KOPT-K1 (cell line): ENCODE measurements at regions not wholly inside any gene's neighbourhood (a gene's known extent, or its start where the extent isn't known, plus 50 kb on each side); places are given as distances from the start of the nearest gene placed in this dataset.

Experiments used
- H3K27ac ChIP-seq: fragments of 200-600 bp; sonication (generic); 2 replicates; pipeline ENCODE4 v1.5.1; 2016; ENCODE audit warnings: antibody characterized with exemption, mild to moderate bottlenecking, low read depth, low read length; ENCODE audit not compliant: poor library complexity, severe bottlenecking
- H3K36me3 ChIP-seq: fragments of 200-600 bp; sonication (generic); 2 replicates; pipeline ENCODE4 v1.5.1; 2017; ENCODE audit warnings: antibody characterized with exemption, mild to moderate bottlenecking, low read length, moderate library complexity; ENCODE audit not compliant: insufficient read depth
- H3K9me3 ChIP-seq: fragments of 200-600 bp; sonication (generic); 2 replicates; pipeline ENCODE4 v1.5.1; 2017; ENCODE audit warnings: antibody characterized with exemption, low read length, mild to moderate bottlenecking; ENCODE audit not compliant: insufficient read depth, poor library complexity, severe bottlenecking

DNA sequence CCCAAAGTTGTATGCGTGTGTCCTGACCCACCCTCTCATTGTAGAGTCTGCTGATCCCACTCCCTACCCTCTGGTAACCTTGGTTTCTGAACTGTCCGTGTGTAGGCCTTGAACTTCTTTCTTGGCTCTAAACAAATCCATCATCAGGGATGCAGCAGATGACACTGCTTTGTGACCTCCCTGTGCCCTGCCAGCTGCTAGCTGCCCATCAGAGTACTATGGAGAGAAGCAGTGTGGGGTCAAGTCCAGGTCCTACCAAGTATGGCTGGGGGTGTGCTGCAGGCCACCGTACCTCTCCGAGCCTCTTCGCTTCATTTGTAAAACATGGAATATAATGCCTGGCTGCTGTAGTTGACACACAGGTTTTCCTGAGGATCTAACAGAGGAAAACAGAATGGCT is 183.5 kb upstream of the RBPJ start:
- no peak overlapping the region for H3K27ac ChIP-seq
- no peaks in the 10 kb centered on the region for H3K36me3 ChIP-seq

GRCh38 chr4:26139310-26139924 is 181.4 kb upstream of the RBPJ start:
- Histone ChIP-seq H3K9me3 (no peaks in the 10 kb centered on the region), H3K27ac (no peak overlapping the region), H3K36me3 (no peaks in the 10 kb centered on the region)

More for the DNA sequence above, 183.5 kb upstream of the RBPJ start:
- H3K9me3 ChIP-seq: no peaks in the 10 kb centered on the region

- Histone ChIP-seq H3K27ac (no peak overlapping the region), H3K36me3 (no peaks in the 10 kb centered on the region), H3K9me3 (no peaks in the 10 kb centered on the region)
Measured at GRCh38 chr4:26140150-26140898, 180.5 kb upstream of the RBPJ start.

- H3K9me3 ChIP-seq: no peaks in the 10 kb centered on the region
- H3K27ac ChIP-seq: no peak overlapping the region
- no peaks in the 10 kb centered on the region for H3K36me3 ChIP-seq
Measured at GRCh38 chr4:26141051-26141721, 179.6 kb upstream of the RBPJ start.

DNA sequence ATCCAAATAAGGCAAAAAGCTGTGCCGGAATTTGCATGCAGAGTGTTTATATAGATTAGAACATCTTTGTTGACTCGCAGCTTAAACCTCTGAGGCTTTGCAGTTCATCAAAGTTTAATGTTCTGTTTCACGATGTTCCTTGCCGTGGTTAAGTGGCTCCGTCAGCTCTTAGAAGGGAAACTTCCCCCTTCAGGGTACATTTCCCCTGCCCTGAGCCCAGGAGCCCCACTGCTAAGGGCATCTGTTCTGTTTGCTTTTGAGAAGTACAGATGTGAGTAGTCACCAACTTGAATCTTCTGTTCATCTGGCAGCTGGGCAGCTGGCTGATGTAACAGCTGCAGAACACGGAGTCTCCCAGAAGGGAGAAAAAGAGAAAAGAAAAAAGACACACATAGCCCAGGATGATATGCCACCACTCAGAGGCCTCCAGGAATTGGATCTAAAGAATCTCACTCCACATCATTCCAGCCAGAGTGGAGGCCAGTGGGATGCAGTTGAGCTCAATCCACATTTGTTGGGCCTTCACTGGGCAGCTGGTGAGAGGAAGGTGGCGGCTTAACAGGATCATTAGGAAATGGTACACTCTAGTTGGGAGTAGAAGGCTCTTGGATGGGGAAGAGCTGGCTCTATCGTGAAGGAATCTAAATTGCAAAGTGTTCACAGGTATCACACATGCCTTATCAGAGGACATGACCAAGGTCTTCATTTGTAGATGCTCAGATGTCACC is 178.7 kb upstream of the RBPJ start:
- Histone ChIP-seq H3K36me3 (no peaks in the 10 kb centered on the region), H3K9me3 (peaks cover 3% of the 10 kb centered on the region), H3K27ac (no peak overlapping the region)

GRCh38 chr4:26144526-26145155 is 176.2 kb upstream of the RBPJ start:
- Histone ChIP-seq H3K36me3 (no peaks in the 10 kb centered on the region), H3K9me3 (peaks cover 3% of the 10 kb centered on the region), H3K27ac (no peak overlapping the region)

DNA sequence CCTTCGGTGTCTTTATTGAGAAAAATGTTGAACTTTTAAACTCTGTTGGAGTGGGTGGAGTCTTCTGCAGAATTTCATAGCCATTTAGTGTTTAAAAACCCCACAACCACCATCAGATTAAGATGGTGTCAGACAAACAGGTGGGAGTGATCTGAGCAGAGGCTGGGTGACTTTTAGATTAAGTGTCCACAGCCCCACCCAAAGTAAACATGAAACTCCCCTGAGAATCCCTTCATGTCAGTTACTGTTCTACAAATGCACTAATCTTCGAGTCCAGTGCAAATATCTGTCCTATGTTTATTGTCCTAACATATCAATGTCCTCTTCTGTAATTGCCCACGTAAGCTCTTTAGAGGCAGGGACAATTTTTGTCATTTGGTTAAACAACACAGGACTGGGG is 175.6 kb upstream of the RBPJ start:
- H3K27ac ChIP-seq: no peak overlapping the region
- H3K36me3 ChIP-seq: no peaks in the 10 kb centered on the region

DNA sequence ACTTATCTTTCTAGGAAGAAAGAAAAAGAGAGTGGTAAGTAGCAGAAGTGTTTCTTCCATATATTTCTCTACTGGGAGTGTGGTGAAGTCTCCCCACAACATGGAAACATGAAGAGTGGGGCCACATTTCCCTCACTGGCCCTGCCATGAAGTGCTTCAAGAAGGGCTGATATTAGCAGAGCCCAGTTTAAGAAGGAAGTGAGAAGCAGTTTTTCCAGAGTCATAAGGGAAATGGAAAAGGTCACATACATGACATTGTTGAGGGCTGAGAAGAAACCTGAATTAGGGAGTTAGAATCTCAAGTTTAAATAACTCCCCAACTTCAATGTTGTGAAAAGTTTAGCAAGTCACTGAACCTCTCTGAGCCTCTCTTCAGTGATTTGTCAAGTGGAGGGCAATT is 171.9 kb upstream of the RBPJ start:
- H3K9me3 ChIP-seq: peaks cover 3% of the 10 kb centered on the region
- H3K36me3 ChIP-seq: no peaks in the 10 kb centered on the region
- H3K27ac ChIP-seq: no peak overlapping the region

More for the DNA sequence above, 175.6 kb upstream of the RBPJ start:
- peaks cover 3% of the 10 kb centered on the region for H3K9me3 ChIP-seq

GRCh38 chr4:26150948-26151347 is 169.9 kb upstream of the RBPJ start:
- Histone ChIP-seq H3K9me3 (peaks cover 3% of the 10 kb centered on the region), H3K36me3 (no peaks in the 10 kb centered on the region), H3K27ac (no peak overlapping the region)

DNA sequence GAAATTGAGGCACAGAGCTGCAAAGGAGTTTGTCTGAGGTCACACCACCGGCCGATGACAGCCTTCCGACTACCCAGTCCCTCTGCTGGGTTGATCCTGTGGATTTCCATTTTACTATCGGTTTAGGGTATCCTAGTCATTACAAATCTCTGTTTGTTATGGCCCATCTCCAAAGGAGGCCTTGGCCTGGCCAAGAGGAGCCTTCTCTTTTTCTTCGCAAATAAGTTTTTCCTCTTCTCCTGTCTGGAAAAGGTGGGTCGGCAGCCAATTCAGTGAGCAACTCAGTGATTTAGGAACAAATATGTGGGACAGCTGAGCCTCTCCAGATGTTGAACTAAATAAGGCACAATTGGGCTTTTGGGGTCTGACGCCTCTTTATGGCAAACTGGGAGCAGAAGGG is 169.2 kb upstream of the RBPJ start:
- H3K36me3 ChIP-seq: no peaks in the 10 kb centered on the region
- no peak overlapping the region for H3K27ac ChIP-seq
- peaks cover 3% of the 10 kb centered on the region for H3K9me3 ChIP-seq

GRCh38 chr4:26152056-26152455 is 168.8 kb upstream of the RBPJ start:
- Histone ChIP-seq H3K27ac (no peak overlapping the region), H3K36me3 (no peaks in the 10 kb centered on the region), H3K9me3 (peaks cover under 1% of the 10 kb centered on the region)

DNA sequence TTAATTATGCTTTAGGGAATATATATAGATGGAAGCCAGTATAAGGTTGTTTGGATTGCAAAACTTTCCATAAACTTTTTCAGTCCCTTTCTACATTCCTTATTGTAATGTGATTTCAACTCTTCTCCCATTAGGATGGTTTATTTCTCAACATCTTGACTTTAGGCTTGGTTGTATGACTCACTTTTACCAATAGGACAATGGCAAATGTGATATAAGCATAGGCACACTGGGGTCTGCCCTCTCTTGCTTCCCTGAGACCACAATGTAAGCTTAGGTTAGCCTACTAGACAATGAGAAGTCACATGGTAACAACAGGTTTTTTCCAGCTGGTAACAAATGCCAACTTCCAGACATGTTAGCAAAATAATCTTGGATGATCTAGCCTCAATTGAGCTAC is 163.3 kb upstream of the RBPJ start:
- H3K9me3 ChIP-seq: peaks cover 6% of the 10 kb centered on the region
- H3K27ac ChIP-seq: no peak overlapping the region
- H3K36me3 ChIP-seq: no peaks in the 10 kb centered on the region

GRCh38 chr4:26160591-26160990 is 160.2 kb upstream of the RBPJ start:
- H3K36me3 ChIP-seq: no peaks in the 10 kb centered on the region
- H3K27ac ChIP-seq: no peak overlapping the region
- H3K9me3 ChIP-seq: peaks cover 6% of the 10 kb centered on the region

DNA sequence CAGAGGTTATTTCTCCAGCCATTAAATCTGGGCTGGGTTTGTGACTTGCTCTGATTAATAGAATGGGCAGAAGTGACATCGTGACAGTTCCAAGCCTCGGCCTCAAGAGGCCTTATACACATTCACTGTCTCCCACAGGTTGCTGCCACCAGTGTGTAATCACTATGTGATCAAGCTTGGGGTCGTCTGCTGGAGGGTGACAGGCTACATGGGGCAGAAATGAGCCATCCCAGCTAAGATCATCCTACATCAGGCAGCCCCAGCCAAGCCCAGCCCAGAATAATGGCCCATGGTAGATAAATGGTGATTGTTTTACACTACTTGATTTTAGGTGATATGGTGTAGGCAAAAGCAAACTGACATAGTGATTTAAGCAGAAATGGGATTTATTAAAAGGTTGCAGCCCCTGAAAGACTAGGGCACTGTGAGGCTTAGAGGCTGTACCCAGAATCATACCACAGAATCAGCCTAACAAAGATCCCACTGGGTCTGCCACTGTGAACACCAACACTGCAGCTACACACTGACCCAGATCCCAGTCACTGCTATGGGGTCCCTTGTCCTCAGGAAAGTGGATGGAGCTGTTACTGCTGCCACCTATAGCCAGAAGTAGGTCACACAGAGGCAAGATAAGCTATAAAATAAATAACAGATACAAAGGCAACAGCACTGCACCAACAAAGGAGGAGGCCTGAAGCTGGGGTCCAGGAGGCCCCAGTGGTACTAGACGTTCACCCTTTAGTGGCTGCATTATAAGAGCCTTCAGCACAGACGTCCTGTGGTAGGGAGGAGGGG is 159.6 kb upstream of the RBPJ start:
- H3K27ac ChIP-seq: no peak overlapping the region
- H3K36me3 ChIP-seq: no peaks in the 10 kb centered on the region
- H3K9me3 ChIP-seq: peaks cover 6% of the 10 kb centered on the region
